HEK293 (cell line): ENCODE measurements at regions not wholly inside any gene's neighbourhood (a gene's known extent, or its start where the extent isn't known, plus 50 kb on each side); places are given as distances from the start of the nearest gene placed in this dataset.

Experiments used
- CTCF ChIA-PET: fragments of 350-600 bp; formaldehyde crosslinking; extraction: SDS; loops from one replicate; lab custom pipeline; 2021; ENCODE audit warnings: antibody characterized with exemption; lab: Yijun Ruan, JAX
- POLR2A ChIA-PET: fragments of 300-600 bp; formaldehyde crosslinking; extraction: SDS; loops from one replicate; lab custom pipeline; 2020; ENCODE audit warnings: antibody characterized with exemption, inconsistent platforms; lab: Yijun Ruan, JAX
- H3K27ac ChIP-seq: fragments of 200-500 bp; sonication (Bioruptor generic); 2 replicates; pipeline ENCODE4 v1.5.1; 2014; ENCODE audit warnings: low read depth, low read length, control low read depth, inconsistent platforms; ENCODE audit errors: extremely low read depth
- H3K36me3 ChIP-seq, 2 experiments: fragments of 200-500 bp in 1 of 2; sonication (Bioruptor generic) in 1 of 2; 1 replicate in 1 of 2; 2 replicates in 1 of 2; pipeline ENCODE4 v1.5.1; 2014 to 2017; ENCODE audit warnings: inconsistent platforms in 2 of 2, low read length in 2 of 2; ENCODE audit not compliant: control insufficient read depth in 2 of 2, insufficient read depth in 1 of 2
- H3K4me1 ChIP-seq: fragments of 200-500 bp; sonication (Bioruptor generic); 2 replicates; pipeline ENCODE4 v1.5.1; 2014; ENCODE audit warnings: mild to moderate bottlenecking, low read length, inconsistent platforms; ENCODE audit not compliant: control insufficient read depth, insufficient read depth
- H3K4me3 ChIP-seq: 2 replicates; pipeline ENCODE4 v1.5.1; 2011; ENCODE audit warnings: low read depth, mild to moderate bottlenecking, control low read depth, low read length, moderate library complexity
- H3K9me3 ChIP-seq: fragments of 200-500 bp; sonication (Bioruptor generic); 2 replicates; pipeline ENCODE4 v1.5.1; 2014; ENCODE audit warnings: low read depth, low read length, inconsistent platforms; ENCODE audit not compliant: control insufficient read depth, insufficient read depth
- EGR2 ChIP-seq: fragments of 450-650 bp; formaldehyde crosslinking; IDR thresholded peaks from 2 replicates; pipeline ENCODE4 v1.5.1; 2016; ENCODE audit warnings: low read depth, missing biosample characterization, missing genetic modification characterization
- SP7 ChIP-seq: fragments of 450-650 bp; formaldehyde crosslinking; IDR thresholded peaks from 2 replicates; pipeline ENCODE4 v1.5.1; 2016; ENCODE audit warnings: missing biosample characterization, missing genetic modification characterization
- ZNF114 ChIP-seq: fragments of 450-650 bp; formaldehyde crosslinking; IDR thresholded peaks from 2 replicates; pipeline ENCODE4 v1.5.0; 2017; ENCODE audit warnings: missing biosample characterization, missing genetic modification characterization
- ZNF16 ChIP-seq: fragments of 450-650 bp; formaldehyde crosslinking; IDR thresholded peaks from 2 replicates; pipeline ENCODE4 v1.5.1; 2016; ENCODE audit warnings: low read depth, missing biosample characterization, missing genetic modification characterization
- ZNF184 ChIP-seq: fragments of 450-650 bp; IDR thresholded peaks from 2 replicates; pipeline ENCODE4 v1.5.1; 2018; ENCODE audit warnings: missing biosample characterization, mild to moderate bottlenecking, missing genetic modification characterization
- ZNF214 ChIP-seq: fragments of 450-650 bp; formaldehyde crosslinking; IDR thresholded peaks from 2 replicates; pipeline ENCODE4 v1.5.1; 2017; ENCODE audit warnings: missing biosample characterization, mild to moderate bottlenecking, missing genetic modification characterization, borderline replicate concordance
- ZNF391 ChIP-seq: fragments of 450-650 bp; formaldehyde crosslinking; IDR thresholded peaks from 2 replicates; pipeline ENCODE4 v1.5.1; 2016; ENCODE audit warnings: low read depth, missing biosample characterization, missing genetic modification characterization, borderline replicate concordance
- ZNF510 ChIP-seq: fragments of 450-650 bp; formaldehyde crosslinking; IDR thresholded peaks from 2 replicates; pipeline ENCODE4 v1.5.1; 2018; ENCODE audit warnings: mild to moderate bottlenecking, missing genetic modification characterization, missing biosample characterization; ENCODE audit not compliant: insufficient replicate concordance
- ZNF529 ChIP-seq: fragments of 450-650 bp; formaldehyde crosslinking; IDR thresholded peaks from 2 replicates; pipeline ENCODE4 v1.5.1; 2017; ENCODE audit warnings: missing genetic modification characterization, missing biosample characterization; ENCODE audit not compliant: insufficient replicate concordance
- ZNF610 ChIP-seq: fragments of 450-650 bp; formaldehyde crosslinking; IDR thresholded peaks from 2 replicates; pipeline ENCODE4 v1.5.1; 2016; ENCODE audit warnings: missing biosample characterization, missing genetic modification characterization, borderline replicate concordance
- ZNF658 ChIP-seq: fragments of 450-650 bp; formaldehyde crosslinking; IDR thresholded peaks from 2 replicates; pipeline ENCODE4; 2016; ENCODE audit warnings: missing biosample characterization, missing genetic modification characterization
- ZNF664 ChIP-seq: fragments of 450-650 bp; formaldehyde crosslinking; IDR thresholded peaks from 2 replicates; pipeline ENCODE4 v1.5.1; 2016; ENCODE audit warnings: missing biosample characterization, missing genetic modification characterization
- ZNF747 ChIP-seq: fragments of 450-650 bp; formaldehyde crosslinking; IDR thresholded peaks from 2 replicates; pipeline ENCODE4 v1.5.1; 2016; ENCODE audit warnings: missing biosample characterization, missing genetic modification characterization
- ZNF777 ChIP-seq: fragments of 450-650 bp; formaldehyde crosslinking; IDR thresholded peaks from 2 replicates; pipeline ENCODE4 v1.5.1; 2017; ENCODE audit warnings: missing biosample characterization, missing genetic modification characterization, borderline replicate concordance
- TF ChIP-seq, protein P1 (sequence below): fragments of 450-650 bp; formaldehyde crosslinking; IDR thresholded peaks from 2 replicates; pipeline ENCODE4 v1.5.1; 2016; ENCODE audit warnings: missing biosample characterization, missing genetic modification characterization
- TF ChIP-seq, protein P2 (sequence below): fragments of 450-650 bp; formaldehyde crosslinking; IDR thresholded peaks from 2 replicates; pipeline ENCODE4 v1.5.0; 2017; ENCODE audit warnings: missing biosample characterization, missing genetic modification characterization, borderline replicate concordance
- TF ChIP-seq, protein P3 (sequence below): fragments of 450-650 bp; formaldehyde crosslinking; IDR thresholded peaks from 2 replicates; pipeline ENCODE4 v1.5.1; 2016; ENCODE audit warnings: missing biosample characterization, missing genetic modification characterization
- TF ChIP-seq, protein P4 (sequence below): fragments of 450-650 bp; formaldehyde crosslinking; IDR thresholded peaks from 2 replicates; pipeline ENCODE4 v1.5.1; 2016; ENCODE audit warnings: missing biosample characterization, missing genetic modification characterization

DNA sequence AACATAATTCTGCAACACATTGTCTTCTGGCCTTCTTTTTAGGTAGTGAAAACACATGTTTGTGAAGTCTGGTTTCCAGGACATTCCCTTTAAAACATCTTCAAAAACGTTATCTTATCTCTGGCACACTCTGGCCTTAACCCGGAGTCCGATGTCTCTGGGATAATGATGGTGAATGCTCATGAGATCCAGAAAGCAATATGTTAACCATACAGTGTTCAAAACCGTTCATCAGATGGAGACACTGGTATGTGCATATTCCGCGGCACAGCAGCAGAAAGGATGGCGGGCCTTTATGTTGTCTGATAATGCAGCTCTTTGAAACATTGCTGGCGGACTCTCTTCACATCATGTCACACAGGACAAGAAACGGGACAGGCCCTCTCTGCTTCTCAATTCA lies 605.2 kb downstream of the CCDC171 start:
- Histone ChIP-seq H3K36me3 (no peaks in the 10 kb centered on the region), H3K9me3 (no peaks in the 10 kb centered on the region), H3K4me3 (no peak overlapping the region), H3K27ac (no peak overlapping the region), H3K4me1 (no peaks in the 10 kb centered on the region)
- ChIA-PET POLR2A (no interaction called here), CTCF (interaction anchor here (0.7 kb wide), 1 partner anchor 168 kb away, joined by 3 read pairs; no protein-coding TSS in a partner anchor)
- TF ChIP-seq ZNF16 (tag by site-specific recombination), result no peak
- TF ChIP-seq ZNF664, result no peak
- no peak for TF ChIP-seq ZNF777 (tag by site-specific recombination)
- no peak for TF ChIP-seq ZNF214 (tag by site-specific recombination)
- TF ChIP-seq ZNF510 (tag by site-specific recombination), result no peak
- no peak for TF ChIP-seq ZNF391 (tag by site-specific recombination)
- TF ChIP-seq ZNF184 (tag by site-specific recombination), result no peak
- TF ChIP-seq ZNF114, result no peak
- TF ChIP-seq, protein P1, sequence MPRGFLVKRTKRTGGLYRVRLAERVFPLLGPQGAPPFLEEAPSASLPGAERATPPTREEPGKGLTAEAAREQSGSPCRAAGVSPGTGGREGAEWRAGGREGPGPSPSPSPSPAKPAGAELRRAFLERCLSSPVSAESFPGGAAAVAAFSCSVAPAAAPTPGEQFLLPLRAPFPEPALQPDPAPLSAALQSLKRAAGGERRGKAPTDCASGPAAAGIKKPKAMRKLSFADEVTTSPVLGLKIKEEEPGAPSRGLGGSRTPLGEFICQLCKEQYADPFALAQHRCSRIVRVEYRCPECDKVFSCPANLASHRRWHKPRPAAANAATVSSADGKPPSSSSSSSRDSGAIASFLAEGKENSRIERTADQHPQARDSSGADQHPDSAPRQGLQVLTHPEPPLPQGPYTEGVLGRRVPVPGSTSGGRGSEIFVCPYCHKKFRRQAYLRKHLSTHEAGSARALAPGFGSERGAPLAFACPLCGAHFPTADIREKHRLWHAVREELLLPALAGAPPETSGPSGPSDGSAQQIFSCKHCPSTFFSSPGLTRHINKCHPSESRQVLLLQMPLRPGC (tag by site-specific recombination), result no peak
- TF ChIP-seq ZNF610, result no peak
- no peak for TF ChIP-seq EGR2 (tag by site-specific recombination)
- TF ChIP-seq SP7 (tag by site-specific recombination), result no peak
- TF ChIP-seq, protein P2, sequence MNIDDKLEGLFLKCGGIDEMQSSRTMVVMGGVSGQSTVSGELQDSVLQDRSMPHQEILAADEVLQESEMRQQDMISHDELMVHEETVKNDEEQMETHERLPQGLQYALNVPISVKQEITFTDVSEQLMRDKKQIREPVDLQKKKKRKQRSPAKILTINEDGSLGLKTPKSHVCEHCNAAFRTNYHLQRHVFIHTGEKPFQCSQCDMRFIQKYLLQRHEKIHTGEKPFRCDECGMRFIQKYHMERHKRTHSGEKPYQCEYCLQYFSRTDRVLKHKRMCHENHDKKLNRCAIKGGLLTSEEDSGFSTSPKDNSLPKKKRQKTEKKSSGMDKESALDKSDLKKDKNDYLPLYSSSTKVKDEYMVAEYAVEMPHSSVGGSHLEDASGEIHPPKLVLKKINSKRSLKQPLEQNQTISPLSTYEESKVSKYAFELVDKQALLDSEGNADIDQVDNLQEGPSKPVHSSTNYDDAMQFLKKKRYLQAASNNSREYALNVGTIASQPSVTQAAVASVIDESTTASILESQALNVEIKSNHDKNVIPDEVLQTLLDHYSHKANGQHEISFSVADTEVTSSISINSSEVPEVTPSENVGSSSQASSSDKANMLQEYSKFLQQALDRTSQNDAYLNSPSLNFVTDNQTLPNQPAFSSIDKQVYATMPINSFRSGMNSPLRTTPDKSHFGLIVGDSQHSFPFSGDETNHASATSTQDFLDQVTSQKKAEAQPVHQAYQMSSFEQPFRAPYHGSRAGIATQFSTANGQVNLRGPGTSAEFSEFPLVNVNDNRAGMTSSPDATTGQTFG, result no peak

DNA sequence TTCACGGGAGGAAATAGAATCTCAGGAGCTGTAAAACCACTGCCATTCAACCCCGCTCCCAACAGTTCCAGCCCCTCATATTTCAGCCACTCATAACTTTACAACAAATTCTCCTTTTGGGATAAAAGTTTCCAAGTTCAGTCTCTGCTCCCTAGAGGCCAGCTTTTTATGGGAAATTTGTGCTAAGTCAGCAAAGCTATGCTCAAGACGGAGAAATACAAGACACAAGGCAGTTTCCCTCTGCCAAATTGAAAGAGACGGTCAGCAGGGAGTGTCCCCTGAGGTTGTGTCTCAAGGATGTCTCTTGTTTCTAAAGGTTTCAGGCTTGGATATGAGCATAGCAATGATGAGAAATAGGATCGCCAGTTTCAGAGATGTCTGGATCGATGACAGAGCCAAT lies 608.6 kb downstream of the CCDC171 start:
- H3K36me3 ChIP-seq, result no peaks in the 10 kb centered on the region
- CTCF ChIA-PET, result no interaction called here
- H3K4me3 ChIP-seq, result no peak overlapping the region
- no peaks in the 10 kb centered on the region for H3K4me1 ChIP-seq
- no peak overlapping the region for H3K27ac ChIP-seq
- POLR2A ChIA-PET, result interaction anchor here (0.6 kb wide), 1 partner anchor 8 kb away, joined by 3 read pairs; no protein-coding TSS in a partner anchor
- TF ChIP-seq ZNF747 (no peak), ZNF529 (no peak), ZNF658 (tag by site-specific recombination) (no peak)
- TF ChIP-seq, protein P3, sequence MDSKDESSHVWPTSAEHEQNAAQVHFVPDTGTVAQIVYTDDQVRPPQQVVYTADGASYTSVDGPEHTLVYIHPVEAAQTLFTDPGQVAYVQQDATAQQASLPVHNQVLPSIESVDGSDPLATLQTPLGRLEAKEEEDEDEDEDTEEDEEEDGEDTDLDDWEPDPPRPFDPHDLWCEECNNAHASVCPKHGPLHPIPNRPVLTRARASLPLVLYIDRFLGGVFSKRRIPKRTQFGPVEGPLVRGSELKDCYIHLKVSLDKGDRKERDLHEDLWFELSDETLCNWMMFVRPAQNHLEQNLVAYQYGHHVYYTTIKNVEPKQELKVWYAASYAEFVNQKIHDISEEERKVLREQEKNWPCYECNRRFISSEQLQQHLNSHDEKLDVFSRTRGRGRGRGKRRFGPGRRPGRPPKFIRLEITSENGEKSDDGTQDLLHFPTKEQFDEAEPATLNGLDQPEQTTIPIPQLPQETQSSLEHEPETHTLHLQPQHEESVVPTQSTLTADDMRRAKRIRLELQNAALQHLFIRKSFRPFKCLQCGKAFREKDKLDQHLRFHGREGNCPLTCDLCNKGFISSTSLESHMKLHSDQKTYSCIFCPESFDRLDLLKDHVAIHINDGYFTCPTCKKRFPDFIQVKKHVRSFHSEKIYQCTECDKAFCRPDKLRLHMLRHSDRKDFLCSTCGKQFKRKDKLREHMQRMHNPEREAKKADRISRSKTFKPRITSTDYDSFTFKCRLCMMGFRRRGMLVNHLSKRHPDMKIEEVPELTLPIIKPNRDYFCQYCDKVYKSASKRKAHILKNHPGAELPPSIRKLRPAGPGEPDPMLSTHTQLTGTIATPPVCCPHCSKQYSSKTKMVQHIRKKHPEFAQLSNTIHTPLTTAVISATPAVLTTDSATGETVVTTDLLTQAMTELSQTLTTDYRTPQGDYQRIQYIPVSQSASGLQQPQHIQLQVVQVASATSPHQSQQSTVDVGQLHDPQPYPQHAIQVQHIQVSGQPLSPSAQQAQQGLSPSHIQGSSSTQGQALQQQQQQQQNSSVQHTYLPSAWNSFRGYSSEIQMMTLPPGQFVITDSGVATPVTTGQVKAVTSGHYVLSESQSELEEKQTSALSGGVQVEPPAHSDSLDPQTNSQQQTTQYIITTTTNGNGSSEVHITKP (tag by site-specific recombination), result no peak
- TF ChIP-seq, protein P4, sequence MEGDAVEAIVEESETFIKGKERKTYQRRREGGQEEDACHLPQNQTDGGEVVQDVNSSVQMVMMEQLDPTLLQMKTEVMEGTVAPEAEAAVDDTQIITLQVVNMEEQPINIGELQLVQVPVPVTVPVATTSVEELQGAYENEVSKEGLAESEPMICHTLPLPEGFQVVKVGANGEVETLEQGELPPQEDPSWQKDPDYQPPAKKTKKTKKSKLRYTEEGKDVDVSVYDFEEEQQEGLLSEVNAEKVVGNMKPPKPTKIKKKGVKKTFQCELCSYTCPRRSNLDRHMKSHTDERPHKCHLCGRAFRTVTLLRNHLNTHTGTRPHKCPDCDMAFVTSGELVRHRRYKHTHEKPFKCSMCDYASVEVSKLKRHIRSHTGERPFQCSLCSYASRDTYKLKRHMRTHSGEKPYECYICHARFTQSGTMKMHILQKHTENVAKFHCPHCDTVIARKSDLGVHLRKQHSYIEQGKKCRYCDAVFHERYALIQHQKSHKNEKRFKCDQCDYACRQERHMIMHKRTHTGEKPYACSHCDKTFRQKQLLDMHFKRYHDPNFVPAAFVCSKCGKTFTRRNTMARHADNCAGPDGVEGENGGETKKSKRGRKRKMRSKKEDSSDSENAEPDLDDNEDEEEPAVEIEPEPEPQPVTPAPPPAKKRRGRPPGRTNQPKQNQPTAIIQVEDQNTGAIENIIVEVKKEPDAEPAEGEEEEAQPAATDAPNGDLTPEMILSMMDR (tag by site-specific recombination), result no peak
- no peaks in the 10 kb centered on the region for H3K9me3 ChIP-seq
